WTC11 (cell line): ENCODE measurements at regions not wholly inside any gene's neighbourhood (a gene's known extent, or its start where the extent isn't known, plus 50 kb on each side); places are given as distances from the start of the nearest gene placed in this dataset.

Experiments used
- CBFB ChIP-seq: sonication (generic); formaldehyde crosslinking; IDR thresholded peaks from 2 replicates; pipeline ENCODE4 v1.8.1; 2022; ENCODE audit warnings: mild to moderate bottlenecking, low read depth, missing genetic modification reagents
- CTCF ChIP-seq: fragments of 200-600 bp; IDR thresholded peaks from 2 replicates; pipeline ENCODE4 v1.8.0; 2022; ENCODE audit warnings: antibody characterized with exemption
- FOXP1 ChIP-seq: sonication (generic); formaldehyde crosslinking; IDR thresholded peaks from 2 replicates; pipeline ENCODE4 v1.8.0; 2022; ENCODE audit warnings: missing genetic modification reagents, mild to moderate bottlenecking, moderate library complexity, borderline replicate concordance
- MAX ChIP-seq: sonication (generic); formaldehyde crosslinking; IDR thresholded peaks from 2 replicates; pipeline ENCODE4 v1.8.0; 2022; ENCODE audit warnings: mild to moderate bottlenecking, missing genetic modification reagents
- NR3C1 ChIP-seq: sonication (generic); formaldehyde crosslinking; conservative IDR thresholded peaks from 2 replicates; pipeline ENCODE4 v1.8.1; 2023; ENCODE audit warnings: low read depth, mild to moderate bottlenecking, missing genetic modification reagents
- TCF7 ChIP-seq: sonication (generic); formaldehyde crosslinking; IDR thresholded peaks from 2 replicates; pipeline ENCODE4 v1.8.0; 2022; ENCODE audit warnings: mild to moderate bottlenecking, low read depth, missing genetic modification reagents, moderate library complexity
- ZBTB21 ChIP-seq: sonication (generic); formaldehyde crosslinking; IDR thresholded peaks from 2 replicates; pipeline ENCODE4 v1.8.1; 2023; ENCODE audit warnings: mild to moderate bottlenecking, missing genetic modification reagents, borderline replicate concordance
- ZNF121 ChIP-seq: sonication (generic); formaldehyde crosslinking; IDR thresholded peaks from 2 replicates; pipeline ENCODE4 v1.8.0; 2023; ENCODE audit warnings: missing genetic modification reagents
- ZNF416 ChIP-seq: fragments of 250-450 bp; sonication (Bioruptor Pico); IDR thresholded peaks from 2 replicates; pipeline ENCODE4 v1.9.0; 2021; ENCODE audit warnings: mild to moderate bottlenecking, inconsistent platforms
- ZSCAN18 ChIP-seq: fragments of 250-450 bp; sonication (Bioruptor Pico); IDR thresholded peaks from 2 replicates; pipeline ENCODE4 v2.1.2; 2022; ENCODE audit warnings: mild to moderate bottlenecking, moderate library complexity

- TF ChIP-seq TCF7 (no peak), CBFB (CRISPR knock-in tag) (no peak), ZBTB21 (CRISPR knock-in tag) (no peak), ZNF121 (CRISPR knock-in tag) (no peak), CTCF (no peak), ZNF416 (CRISPR knock-in tag) (no peak), ZSCAN18 (CRISPR knock-in tag) (no peak), MAX (CRISPR knock-in tag) (no peak), NR3C1 (CRISPR knock-in tag) (no peak), FOXP1 (CRISPR knock-in tag) (no peak)
Measured at GRCh38 chr1:194908643-194909042, 1699.6 kb downstream of the KCNT2 start.
